NK-92 treated with Interleukin-12 subunit alpha and Interleukin-12 subunit beta, amount 100 ng/mL, for 24 hours (cell line): ENCODE measurements at regions not wholly inside any gene's neighbourhood (a gene's known extent, or its start where the extent isn't known, plus 50 kb on each side); places are given as distances from the start of the nearest gene placed in this dataset.
"Not testable (repeated sequence)": the region's sequence is repeated elsewhere in the genome, so short reads cannot be mapped to it uniquely, and the experiment has no call there.

ENCODE experiments used
- DNase-seq: peaks from one replicate; lab custom pipeline; 2025; lab: John Stamatoyannopoulos, UW

- DNase-seq: no peak
These were observed 405.4 kb downstream of the PTPRC start for GRCh38 chr1:199044191-199044590.

- no peak for DNase-seq
These were observed 407.8 kb downstream of the PTPRC start for GRCh38 chr1:199046618-199047017.

- no peak for DNase-seq
These were observed 415.9 kb downstream of the PTPRC start for GRCh38 chr1:199054694-199055093.

GRCh38 chr1:199057322-199057721 lies 418.5 kb downstream of the PTPRC start:
- no peak for DNase-seq

- no peak for DNase-seq
These were observed 419.4 kb downstream of the PTPRC start for GRCh38 chr1:199058281-199058680.

GRCh38 chr1:199064971-199065370 lies 426.1 kb downstream of the PTPRC start:
- no peak for DNase-seq

- no peak for DNase-seq
These were observed 428.6 kb downstream of the PTPRC start for GRCh38 chr1:199067483-199067882.

- DNase-seq: no peak
These were observed 432.2 kb downstream of the PTPRC start for GRCh38 chr1:199071080-199071479.

- no peak for DNase-seq
These were observed 434.3 kb downstream of the PTPRC start for GRCh38 chr1:199073166-199073565.

GRCh38 chr1:199075792-199076191 lies 437.0 kb downstream of the PTPRC start:
- no peak for DNase-seq

GRCh38 chr1:199079994-199080393 lies 441.2 kb downstream of the PTPRC start:
- DNase-seq: no peak

GRCh38 chr1:199081739-199082138 lies 442.9 kb downstream of the PTPRC start:
- DNase-seq: no peak

GRCh38 chr1:199082778-199083389 lies 444.0 kb downstream of the PTPRC start:
- no peak for DNase-seq

- DNase-seq: no peak
These were observed 444.8 kb downstream of the PTPRC start for GRCh38 chr1:199083680-199084079.

- DNase-seq: no peak
These were observed 445.5 kb downstream of the PTPRC start for GRCh38 chr1:199084293-199084692.

GRCh38 chr1:199085903-199086302 lies 447.1 kb downstream of the PTPRC start:
- no peak for DNase-seq

- no peak for DNase-seq
These were observed 448.3 kb downstream of the PTPRC start for GRCh38 chr1:199087144-199087543.

- no peak for DNase-seq
These were observed 450.7 kb downstream of the PTPRC start for GRCh38 chr1:199089393-199090122.

GRCh38 chr1:199095628-199096027 lies 456.8 kb downstream of the PTPRC start:
- DNase-seq: not testable (repeated sequence)

- no peak for DNase-seq
These were observed 457.8 kb downstream of the PTPRC start for GRCh38 chr1:199096591-199096990.

- DNase-seq: no peak
These were observed 459.6 kb downstream of the PTPRC start for GRCh38 chr1:199098468-199098867.

- DNase-seq: no peak
These were observed 462.3 kb downstream of the PTPRC start for GRCh38 chr1:199101139-199101538.

GRCh38 chr1:199101635-199102034 lies 462.8 kb downstream of the PTPRC start:
- DNase-seq: no peak

GRCh38 chr1:199102239-199102638 lies 463.4 kb downstream of the PTPRC start:
- DNase-seq: no peak
